GM18505 (cell line): ENCODE measurements at regions not wholly inside any gene's neighbourhood (a gene's known extent, or its start where the extent isn't known, plus 50 kb on each side); places are given as distances from the start of the nearest gene placed in this dataset.

ENCODE experiments used
- ATAC-seq: cut with Tn5 transposase; IDR thresholded peaks from one replicate; pipeline ENCODE4 v1.9.1; 2021; ENCODE audit not compliant: unreplicated experiment
- POLR2A ChIP-seq: IDR thresholded peaks from 4 replicates; pipeline ENCODE4 v1.6.1; 2011; ENCODE audit warnings: borderline replicate concordance; ENCODE audit not compliant: insufficient read depth, insufficient read length; ENCODE audit errors: extremely low read depth

- TF ChIP-seq POLR2A, result no peak
- ATAC-seq, result no peak
Observed at GRCh38 chr2:128720080-128721022, 401.7 kb upstream of the HS6ST1 start.

- TF ChIP-seq POLR2A, result no peak
- no peak for ATAC-seq
Observed at GRCh38 chr2:128721096-128721495, 402.4 kb upstream of the HS6ST1 start.

GRCh38 chr2:128722489-128722888, 403.8 kb upstream of the HS6ST1 start:
- TF ChIP-seq POLR2A, result no peak
- ATAC-seq, result no peak

- ATAC-seq, result no peak
- no peak for TF ChIP-seq POLR2A
Observed at GRCh38 chr2:128724547-128724946, 405.9 kb upstream of the HS6ST1 start.

GRCh38 chr2:128724972-128725371, 406.3 kb upstream of the HS6ST1 start:
- no peak for TF ChIP-seq POLR2A
- ATAC-seq, result no peak

GRCh38 chr2:128726236-128726635, 407.6 kb upstream of the HS6ST1 start:
- no peak for ATAC-seq
- TF ChIP-seq POLR2A, result no peak

- TF ChIP-seq POLR2A, result no peak
- ATAC-seq, result no peak
Observed at GRCh38 chr2:128726911-128727310, 408.2 kb upstream of the HS6ST1 start.

GRCh38 chr2:128727404-128727803, 408.7 kb upstream of the HS6ST1 start:
- no peak for TF ChIP-seq POLR2A
- peak; percentile 64 for ATAC-seq

GRCh38 chr2:128727914-128728313, 409.2 kb upstream of the HS6ST1 start:
- no peak for TF ChIP-seq POLR2A
- no peak for ATAC-seq

- no peak for TF ChIP-seq POLR2A
- ATAC-seq, result no peak
Observed at GRCh38 chr2:128729051-128729450, 410.4 kb upstream of the HS6ST1 start.

GRCh38 chr2:128731994-128732650, 413.5 kb upstream of the HS6ST1 start:
- no peak for TF ChIP-seq POLR2A
- no peak for ATAC-seq

GRCh38 chr2:128732976-128733431, 414.3 kb upstream of the HS6ST1 start:
- no peak for TF ChIP-seq POLR2A
- ATAC-seq, result no peak

GRCh38 chr2:128733450-128733849, 414.8 kb upstream of the HS6ST1 start:
- TF ChIP-seq POLR2A, result no peak
- ATAC-seq, result no peak
